ENCODE measurements at regions not wholly inside any gene's neighbourhood (a gene's known extent, or its start where the extent isn't known, plus 50 kb on each side); places are given as distances from the start of the nearest gene placed in this dataset.
"Not testable (repeated sequence)": the region's sequence is repeated elsewhere in the genome, so short reads cannot be mapped to it uniquely, and the experiment has no call there.

DNA sequence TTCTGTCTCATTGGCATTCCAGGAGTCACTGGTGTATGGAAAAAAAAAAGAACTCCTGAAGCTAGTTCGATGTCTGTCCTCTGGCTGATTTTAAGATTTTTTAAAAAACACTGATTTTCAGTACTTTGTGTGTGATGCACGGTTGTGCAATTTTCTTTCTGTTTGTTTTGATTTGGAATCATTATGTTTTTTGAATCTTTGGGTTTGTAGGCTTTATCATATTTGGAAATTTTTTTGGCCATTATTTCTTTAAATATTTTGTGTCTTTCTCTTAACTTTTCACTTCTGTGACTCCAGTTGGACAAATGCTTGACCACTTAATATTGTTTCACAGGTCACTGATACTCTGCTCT, 327.2 kb downstream of the BCKDHB start:
- H3K27ac ChIP-seq, result no peak overlapping the region
- WGBS (ENCODE audit: insufficient coverage, low coverage, low lambda C conversion rate, missing lambda C conversion rate), result 80% methylated on average over 2 of the region's 2 CpGs
- ATAC-seq (no peak), DNase-seq (no peak)
- TF ChIP-seq POLR2A (IDR thresholded peaks at IDR 0.05), result no peak
- TF ChIP-seq, protein P1, sequence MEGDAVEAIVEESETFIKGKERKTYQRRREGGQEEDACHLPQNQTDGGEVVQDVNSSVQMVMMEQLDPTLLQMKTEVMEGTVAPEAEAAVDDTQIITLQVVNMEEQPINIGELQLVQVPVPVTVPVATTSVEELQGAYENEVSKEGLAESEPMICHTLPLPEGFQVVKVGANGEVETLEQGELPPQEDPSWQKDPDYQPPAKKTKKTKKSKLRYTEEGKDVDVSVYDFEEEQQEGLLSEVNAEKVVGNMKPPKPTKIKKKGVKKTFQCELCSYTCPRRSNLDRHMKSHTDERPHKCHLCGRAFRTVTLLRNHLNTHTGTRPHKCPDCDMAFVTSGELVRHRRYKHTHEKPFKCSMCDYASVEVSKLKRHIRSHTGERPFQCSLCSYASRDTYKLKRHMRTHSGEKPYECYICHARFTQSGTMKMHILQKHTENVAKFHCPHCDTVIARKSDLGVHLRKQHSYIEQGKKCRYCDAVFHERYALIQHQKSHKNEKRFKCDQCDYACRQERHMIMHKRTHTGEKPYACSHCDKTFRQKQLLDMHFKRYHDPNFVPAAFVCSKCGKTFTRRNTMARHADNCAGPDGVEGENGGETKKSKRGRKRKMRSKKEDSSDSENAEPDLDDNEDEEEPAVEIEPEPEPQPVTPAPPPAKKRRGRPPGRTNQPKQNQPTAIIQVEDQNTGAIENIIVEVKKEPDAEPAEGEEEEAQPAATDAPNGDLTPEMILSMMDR (IDR thresholded peaks at IDR 0.05), result no peak
- no peak overlapping the region for H3K4me3 ChIP-seq
- H3K4me1 ChIP-seq, result no peaks in the 10 kb centered on the region
- intact Hi-C loops (cut with DNase I), result no loop called here
- H3K27me3 ChIP-seq, result no peaks in the 10 kb centered on the region
- no peaks in the 10 kb centered on the region for H3K9me3 ChIP-seq
- H3K36me3 ChIP-seq, result no peaks in the 10 kb centered on the region

DNA sequence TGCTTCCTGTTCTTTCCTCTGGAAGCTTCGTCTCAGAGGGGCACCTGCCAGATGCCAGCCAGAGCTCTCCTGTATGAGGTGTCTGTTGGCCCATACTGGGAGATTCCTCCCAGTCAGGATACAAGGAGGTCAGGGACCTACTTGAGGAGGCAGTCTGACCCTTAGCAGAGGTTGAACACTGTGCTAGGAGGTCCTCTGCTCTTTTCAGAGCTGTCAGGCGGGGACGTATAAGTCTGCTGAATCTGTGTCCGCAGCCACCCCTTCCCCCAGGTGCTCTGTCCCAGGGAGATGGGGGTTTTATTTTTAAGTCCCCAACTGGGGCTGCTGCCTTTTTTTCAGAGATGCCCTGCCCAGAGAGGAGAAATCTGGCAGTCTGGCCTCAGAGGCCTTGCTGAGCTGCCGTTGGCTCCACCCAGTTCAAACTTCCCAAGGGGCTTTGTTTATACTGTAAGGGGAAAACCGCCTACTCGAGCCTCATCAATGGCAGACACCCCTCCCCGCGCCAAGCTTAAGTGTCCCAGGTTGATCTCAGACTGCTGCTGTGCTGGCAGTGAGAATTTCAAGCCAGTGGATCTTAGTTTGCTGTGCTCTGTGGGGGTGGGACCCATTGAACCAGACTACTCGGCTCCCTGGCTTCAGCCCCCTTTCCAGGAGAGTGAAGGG, 326.7 kb downstream of the BCKDHB start:
- H3K27me3 ChIP-seq, result no peaks in the 10 kb centered on the region
- H3K36me3 ChIP-seq, result no peaks in the 10 kb centered on the region
- no peak overlapping the region for H3K27ac ChIP-seq
- no peak overlapping the region for H3K4me3 ChIP-seq
- TF ChIP-seq, protein P1 (IDR thresholded peaks at IDR 0.05), result no peak
- TF ChIP-seq POLR2A (IDR thresholded peaks at IDR 0.05), result no peak
- intact Hi-C loops (cut with DNase I), result no loop called here
- WGBS (ENCODE audit: insufficient coverage, low coverage, low lambda C conversion rate, missing lambda C conversion rate), result 89% methylated on average over 7 of the region's 10 CpGs
- ATAC-seq, result no peak
- no peaks in the 10 kb centered on the region for H3K9me3 ChIP-seq
- H3K4me1 ChIP-seq, result no peaks in the 10 kb centered on the region
- no peak for DNase-seq

DNA sequence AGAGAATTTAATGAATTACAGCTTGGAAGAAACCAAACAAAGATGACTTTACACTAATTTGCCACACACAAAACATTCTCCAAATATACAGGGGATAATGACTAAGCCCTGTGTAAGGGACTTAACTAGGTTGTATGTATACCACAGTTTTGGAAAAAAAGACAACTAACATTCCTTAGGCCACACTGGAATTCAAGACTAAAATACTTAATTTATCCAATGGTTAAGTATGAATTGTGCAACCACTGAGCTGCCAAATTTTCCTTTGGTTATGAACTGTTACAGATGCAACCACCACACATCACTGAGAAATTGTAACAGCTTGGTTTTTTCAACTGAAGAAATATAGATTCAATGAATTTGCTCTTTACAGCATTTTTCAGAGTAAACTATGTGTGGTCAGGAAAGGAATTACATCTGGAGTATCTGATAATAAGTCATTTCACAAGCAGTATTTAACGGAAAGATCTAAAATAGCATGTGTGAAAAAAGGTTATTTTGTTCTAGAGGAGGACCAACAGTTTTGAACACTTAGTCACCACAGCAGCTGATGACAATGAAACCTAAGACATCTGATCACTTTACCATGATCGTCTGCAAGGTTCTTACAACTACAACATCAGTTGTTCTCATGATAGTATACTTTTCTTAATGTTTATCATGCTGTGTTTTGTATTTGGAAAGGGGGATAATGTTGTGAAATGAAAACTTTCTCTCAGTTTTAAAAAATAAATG, 318.8 kb downstream of the BCKDHB start:
- 68% methylated on average over 2 of the region's 2 CpGs for WGBS (ENCODE audit: insufficient coverage, low coverage, low lambda C conversion rate, missing lambda C conversion rate)
- ATAC-seq, result no peak
- TF ChIP-seq, protein P1 (IDR thresholded peaks at IDR 0.05), result no peak
- no peak for TF ChIP-seq POLR2A (IDR thresholded peaks at IDR 0.05)
- no peaks in the 10 kb centered on the region for H3K4me1 ChIP-seq
- DNase-seq, result no peak
- no peak overlapping the region for H3K27ac ChIP-seq
- H3K4me3 ChIP-seq, result no peak overlapping the region
- H3K9me3 ChIP-seq, result no peaks in the 10 kb centered on the region
- no peaks in the 10 kb centered on the region for H3K27me3 ChIP-seq
- H3K36me3 ChIP-seq, result no peaks in the 10 kb centered on the region
- intact Hi-C loops (cut with DNase I), result no loop called here

DNA sequence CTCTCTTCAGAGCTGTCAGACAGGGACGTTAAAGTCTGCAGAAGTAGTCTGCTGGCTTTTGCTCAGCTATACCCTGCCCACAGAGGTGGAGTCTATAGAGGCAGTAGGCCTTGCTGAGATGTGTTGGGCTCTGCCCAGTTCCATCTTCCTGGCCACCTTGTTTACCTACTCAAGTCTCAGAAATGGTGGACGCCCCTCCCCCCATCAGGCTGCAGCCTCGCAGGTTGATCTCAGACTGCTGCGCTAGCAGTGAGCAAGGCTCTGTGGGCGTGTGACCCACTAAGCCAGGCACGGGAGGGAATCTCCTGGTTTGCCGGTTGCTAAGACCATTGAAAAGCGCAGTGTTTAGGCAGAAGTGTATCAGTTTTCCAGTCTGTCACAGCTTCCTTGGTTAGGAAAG, 305.0 kb downstream of the BCKDHB start:
- TF ChIP-seq, protein P1 (IDR thresholded peaks at IDR 0.05), result no peak
- no peak for TF ChIP-seq POLR2A (IDR thresholded peaks at IDR 0.05)
- Histone ChIP-seq H3K27me3 (no peaks in the 10 kb centered on the region), H3K27ac (no peak overlapping the region), H3K4me3 (no peak overlapping the region), H3K9me3 (no peaks in the 10 kb centered on the region), H3K4me1 (no peaks in the 10 kb centered on the region), H3K36me3 (no peaks in the 10 kb centered on the region)
- no CpG with 5 or more reads among the region's 8 CpGs for WGBS (ENCODE audit: insufficient coverage, low coverage, low lambda C conversion rate, missing lambda C conversion rate)
- ATAC-seq (no peak), DNase-seq (no peak)
- intact Hi-C loops (cut with DNase I), result no loop called here

DNA sequence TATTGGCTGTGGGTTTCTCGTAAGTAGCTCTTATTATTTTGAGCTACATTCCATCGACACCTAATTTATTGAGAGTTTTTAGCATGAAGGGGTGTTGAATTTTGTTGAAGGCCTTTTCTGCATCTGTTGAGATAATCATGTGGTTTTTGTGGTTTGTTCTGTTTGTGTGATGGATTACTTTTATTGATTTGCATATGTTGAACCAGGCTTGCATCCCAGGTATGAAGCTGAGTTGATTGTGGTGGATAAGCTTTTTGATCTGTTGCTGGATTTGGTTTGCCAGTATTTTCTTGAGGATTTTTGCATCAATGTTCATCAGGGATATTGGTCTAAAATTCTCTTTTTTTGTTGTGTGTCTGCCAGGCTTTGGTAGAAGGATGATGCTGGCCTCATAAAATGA, 301.5 kb downstream of the BCKDHB start:
- ATAC-seq; H3K4me3 ChIP-seq; H3K9me3 ChIP-seq; H3K27me3 ChIP-seq; intact Hi-C loops (cut with DNase I); H3K27ac ChIP-seq; DNase-seq; H3K36me3 ChIP-seq: not testable (repeated sequence)
- 100% methylated on average over 2 of the region's 2 CpGs for WGBS (ENCODE audit: insufficient coverage, low coverage, low lambda C conversion rate, missing lambda C conversion rate)
- peaks cover 0 to 14% (median 4%) of the 10 kb centered on the region in 4 donors for H3K4me1 ChIP-seq
